ENCODE measurements at regions not wholly inside any gene's neighbourhood (a gene's known extent, or its start where the extent isn't known, plus 50 kb on each side); places are given as distances from the start of the nearest gene placed in this dataset.

- no peak for TF ChIP-seq CTCF (IDR thresholded peaks at IDR 0.05; ENCODE audit: insufficient read depth, low read length)
Measured at GRCh38 chr3:25096536-25096935, 331.5 kb upstream of the RARB start.

GRCh38 chr3:25097023-25097422 is 331.0 kb upstream of the RARB start:
- DNase-seq (ENCODE audit: low read depth): no peak
- no peak for TF ChIP-seq CTCF (IDR thresholded peaks at IDR 0.05; ENCODE audit: insufficient read depth, low read length)

More at GRCh38 chr3:25096536-25096935, 331.5 kb upstream of the RARB start:
- DNase-seq (ENCODE audit: low read depth): no peak
- no peak overlapping the region for H3K4me3 ChIP-seq (ENCODE audit: low read depth, low read length)

GRCh38 chr3:25099666-25100065 is 328.4 kb upstream of the RARB start:
- H3K4me3 ChIP-seq (ENCODE audit: low read depth, low read length): no peak overlapping the region
- TF ChIP-seq CTCF (IDR thresholded peaks at IDR 0.05; ENCODE audit: insufficient read depth, low read length): no peak
- no peak for DNase-seq (ENCODE audit: low read depth)

More at GRCh38 chr3:25097023-25097422, 331.0 kb upstream of the RARB start:
- H3K4me3 ChIP-seq (ENCODE audit: low read depth, low read length): no peak overlapping the region

- no peak for TF ChIP-seq CTCF (IDR thresholded peaks at IDR 0.05; ENCODE audit: insufficient read depth, low read length)
- no peak overlapping the region for H3K4me3 ChIP-seq (ENCODE audit: low read depth, low read length)
- DNase-seq (ENCODE audit: low read depth): no peak
Measured at GRCh38 chr3:25103391-25103790, 324.7 kb upstream of the RARB start.

GRCh38 chr3:25107918-25108617 is 320.0 kb upstream of the RARB start:
- TF ChIP-seq CTCF (IDR thresholded peaks at IDR 0.05; ENCODE audit: insufficient read depth, low read length): no peak
- DNase-seq (ENCODE audit: low read depth): no peak
- H3K4me3 ChIP-seq (ENCODE audit: low read depth, low read length): no peak overlapping the region

- TF ChIP-seq CTCF (IDR thresholded peaks at IDR 0.05; ENCODE audit: insufficient read depth, low read length): no peak
- H3K4me3 ChIP-seq (ENCODE audit: low read depth, low read length): no peak overlapping the region
- DNase-seq (ENCODE audit: low read depth): no peak
Measured at GRCh38 chr3:25110642-25111041, 317.4 kb upstream of the RARB start.

- no peak for TF ChIP-seq CTCF (IDR thresholded peaks at IDR 0.05; ENCODE audit: insufficient read depth, low read length)
- H3K4me3 ChIP-seq (ENCODE audit: low read depth, low read length): no peak overlapping the region
- DNase-seq (ENCODE audit: low read depth): no peak
Measured at GRCh38 chr3:25113891-25114290, 314.2 kb upstream of the RARB start.
